OCI-LY3 (cell line): ENCODE measurements at regions not wholly inside any gene's neighbourhood (a gene's known extent, or its start where the extent isn't known, plus 50 kb on each side); places are given as distances from the start of the nearest gene placed in this dataset.

Experiments used
- EZH2phosphoT487 ChIP-seq: fragments of 200-600 bp; shearing (Covaris generic); IDR thresholded peaks from 2 replicates; pipeline ENCODE4 v1.6.1; 2018; ENCODE audit warnings: antibody characterized with exemption, mixed run types, low read depth
- TF ChIP-seq, protein P1 (sequence below): fragments of 200-600, 300-600 bp; sonication (generic); IDR thresholded peaks from 2 replicates; pipeline ENCODE4 v1.5.1; 2014; ENCODE audit warnings: antibody characterized with exemption, low read length, low read depth

DNA sequence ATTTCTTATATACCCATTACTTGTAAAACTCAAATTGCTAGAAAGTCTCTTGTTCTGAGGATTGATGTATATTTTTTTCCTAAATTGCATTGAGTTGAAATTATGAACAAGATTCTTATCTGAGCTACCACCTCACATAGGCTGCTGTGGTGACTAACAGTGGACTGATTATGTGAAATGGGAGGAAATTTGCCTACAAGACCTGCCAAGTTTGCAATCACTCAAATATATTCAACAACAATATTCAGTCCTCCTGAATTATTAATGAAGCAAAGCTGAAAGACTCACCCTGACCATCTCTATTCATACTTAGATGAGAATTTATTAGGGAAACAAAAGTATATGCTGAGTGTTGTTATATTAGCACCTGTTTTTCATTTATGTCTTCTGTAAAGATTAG lies 412.6 kb upstream of the SEMA6D start:
- TF ChIP-seq, protein P1, sequence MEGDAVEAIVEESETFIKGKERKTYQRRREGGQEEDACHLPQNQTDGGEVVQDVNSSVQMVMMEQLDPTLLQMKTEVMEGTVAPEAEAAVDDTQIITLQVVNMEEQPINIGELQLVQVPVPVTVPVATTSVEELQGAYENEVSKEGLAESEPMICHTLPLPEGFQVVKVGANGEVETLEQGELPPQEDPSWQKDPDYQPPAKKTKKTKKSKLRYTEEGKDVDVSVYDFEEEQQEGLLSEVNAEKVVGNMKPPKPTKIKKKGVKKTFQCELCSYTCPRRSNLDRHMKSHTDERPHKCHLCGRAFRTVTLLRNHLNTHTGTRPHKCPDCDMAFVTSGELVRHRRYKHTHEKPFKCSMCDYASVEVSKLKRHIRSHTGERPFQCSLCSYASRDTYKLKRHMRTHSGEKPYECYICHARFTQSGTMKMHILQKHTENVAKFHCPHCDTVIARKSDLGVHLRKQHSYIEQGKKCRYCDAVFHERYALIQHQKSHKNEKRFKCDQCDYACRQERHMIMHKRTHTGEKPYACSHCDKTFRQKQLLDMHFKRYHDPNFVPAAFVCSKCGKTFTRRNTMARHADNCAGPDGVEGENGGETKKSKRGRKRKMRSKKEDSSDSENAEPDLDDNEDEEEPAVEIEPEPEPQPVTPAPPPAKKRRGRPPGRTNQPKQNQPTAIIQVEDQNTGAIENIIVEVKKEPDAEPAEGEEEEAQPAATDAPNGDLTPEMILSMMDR, result no peak
- no peak for TF ChIP-seq EZH2phosphoT487
